ENCODE measurements at regions not wholly inside any gene's neighbourhood (a gene's known extent, or its start where the extent isn't known, plus 50 kb on each side); places are given as distances from the start of the nearest gene placed in this dataset.

GRCh38 chr6:165752451-165752850, 89.4 kb upstream of the PDE10A start:
- TF ChIP-seq CTCF (IDR thresholded peaks at IDR 0.05) = no peak
- no peak for TF ChIP-seq POLR2A (IDR thresholded peaks at IDR 0.05)

Measured in prostate gland (tissue), 2 donors.